SK-N-MC (cell line): ENCODE measurements at regions not wholly inside any gene's neighbourhood (a gene's known extent, or its start where the extent isn't known, plus 50 kb on each side); places are given as distances from the start of the nearest gene placed in this dataset.
"Not testable (repeated sequence)": the region's sequence is repeated elsewhere in the genome, so short reads cannot be mapped to it uniquely, and the experiment has no call there.

ENCODE experiments used
- EZH2 ChIP-seq: fragments of 200-600 bp; sonication (generic); IDR thresholded peaks from one replicate; pipeline ENCODE4 v1.6.1; 2017; ENCODE audit warnings: antibody characterized with exemption
- FOXP2 ChIP-seq: optimal IDR thresholded peaks from 2 replicates; pipeline ENCODE3; 2011; ENCODE audit warnings: mild to moderate bottlenecking, moderate library complexity; ENCODE audit not compliant: insufficient read depth; ENCODE audit errors: extremely low read length, control extremely low read depth
- POLR2AphosphoS5 ChIP-seq: IDR thresholded peaks from 2 replicates; pipeline ENCODE4 v1.6.1; 2012; ENCODE audit warnings: mild to moderate bottlenecking, low read depth, low read length, borderline replicate concordance

- not testable (repeated sequence) for TF ChIP-seq POLR2AphosphoS5, EZH2, FOXP2
Measured at GRCh38 chr5:34101567-34101966, 58.6 kb upstream of the C1QTNF3 start.
